ENCODE measurements at regions not wholly inside any gene's neighbourhood (a gene's known extent, or its start where the extent isn't known, plus 50 kb on each side); places are given as distances from the start of the nearest gene placed in this dataset.

GRCh38 chr6:139557547-139557946 is 183.1 kb upstream of the CITED2 start:
- no peak for DNase-seq

GRCh38 chr6:139556532-139556931 is 182.1 kb upstream of the CITED2 start:
- no peak for DNase-seq

- DNase-seq: no peak
Observed at GRCh38 chr6:139553916-139554315, 179.5 kb upstream of the CITED2 start.

GRCh38 chr6:139551376-139551775 is 176.9 kb upstream of the CITED2 start:
- no peak for DNase-seq

GRCh38 chr6:139550361-139550760 is 175.9 kb upstream of the CITED2 start:
- no peak for DNase-seq

GRCh38 chr6:139549561-139550070 is 175.2 kb upstream of the CITED2 start:
- no peak for DNase-seq

- no peak for DNase-seq
Observed at GRCh38 chr6:139547804-139548203, 173.4 kb upstream of the CITED2 start.

- DNase-seq: no peak
Observed at GRCh38 chr6:139547122-139547776, 172.8 kb upstream of the CITED2 start.

GRCh38 chr6:139546106-139546472 is 171.6 kb upstream of the CITED2 start:
- no peak for DNase-seq

- DNase-seq: no peak
Observed at GRCh38 chr6:139545206-139546105, 171.0 kb upstream of the CITED2 start.

- no peak for DNase-seq
Observed at GRCh38 chr6:139544701-139545057, 170.2 kb upstream of the CITED2 start.

GRCh38 chr6:139542351-139542750 is 167.9 kb upstream of the CITED2 start:
- no peak for DNase-seq

- no peak for DNase-seq
Observed at GRCh38 chr6:139540894-139541293, 166.4 kb upstream of the CITED2 start.

GRCh38 chr6:139540276-139540675 is 165.8 kb upstream of the CITED2 start:
- DNase-seq: no peak

GRCh38 chr6:139539852-139540251 is 165.4 kb upstream of the CITED2 start:
- DNase-seq: peak; percentile 64

- no peak for DNase-seq
Observed at GRCh38 chr6:139538366-139538765, 163.9 kb upstream of the CITED2 start.

GRCh38 chr6:139536751-139537617 is 162.5 kb upstream of the CITED2 start:
- no peak for DNase-seq

GRCh38 chr6:139534472-139535115 is 160.1 kb upstream of the CITED2 start:
- DNase-seq: no peak

GRCh38 chr6:139533573-139534471 is 159.4 kb upstream of the CITED2 start:
- no peak for DNase-seq

- DNase-seq: no peak
Observed at GRCh38 chr6:139533171-139533570, 158.7 kb upstream of the CITED2 start.

Data from right forelimb (tissue), 1 donor.